Thoracic aorta (tissue), 2 donors: ENCODE measurements at regions not wholly inside any gene's neighbourhood (a gene's known extent, or its start where the extent isn't known, plus 50 kb on each side); places are given as distances from the start of the nearest gene placed in this dataset.

Experiments used
- ATAC-seq: fragments of 150-250 bp; one replicate; pipeline ENCODE4 v1.8.0; 2017; ENCODE audit warnings: low read depth; ENCODE audit not compliant: insufficient number of reproducible peaks, low FRiP score
- DNase-seq: peaks from one replicate; pipeline ENCODE4 v3.0.0-alpha.2; 2020; ENCODE audit warnings: low spot score
- H3K27ac ChIP-seq, 2 donors: fragments of 200-600 bp; sonication (generic); 1 replicate in 1 of 2; 2 replicates in 1 of 2; pipeline ENCODE4 v1.5.1; 2016; ENCODE audit warnings: mild to moderate bottlenecking in 2 of 2, moderate library complexity in 2 of 2
- H3K27me3 ChIP-seq: fragments of 200-600 bp; sonication (generic); replicated peaks from 2 replicates; pipeline ENCODE4 v1.6.0; 2016; ENCODE audit warnings: mild to moderate bottlenecking; ENCODE audit not compliant: insufficient read depth
- H3K36me3 ChIP-seq: fragments of 200-600 bp; sonication (generic); one replicate; pipeline ENCODE4 v1.5.1; 2016
- H3K4me1 ChIP-seq, 2 donors: fragments of 200-600 bp; sonication (generic); 1 replicate in 1 of 2; 2 replicates in 1 of 2; pipeline versions ENCODE4 v1.5.1 to v1.6.0; 2016; ENCODE audit warnings: low read depth in 2 of 2, mild to moderate bottlenecking in 1 of 2; ENCODE audit not compliant: control insufficient read depth in 1 of 2
- H3K4me3 ChIP-seq: fragments of 200-600 bp; sonication (generic); 2 replicates; pipeline ENCODE4 v1.5.1; 2016; ENCODE audit warnings: mild to moderate bottlenecking
- H3K9me3 ChIP-seq: fragments of 200-600 bp; sonication (generic); 2 replicates; pipeline ENCODE4 v1.5.1; 2016
- TF ChIP-seq, protein P1 (sequence below): fragments of 200-600 bp; sonication (generic); IDR thresholded peaks from one replicate; pipeline ENCODE4 v1.5.1; 2019; ENCODE audit warnings: antibody characterized with exemption

DNA sequence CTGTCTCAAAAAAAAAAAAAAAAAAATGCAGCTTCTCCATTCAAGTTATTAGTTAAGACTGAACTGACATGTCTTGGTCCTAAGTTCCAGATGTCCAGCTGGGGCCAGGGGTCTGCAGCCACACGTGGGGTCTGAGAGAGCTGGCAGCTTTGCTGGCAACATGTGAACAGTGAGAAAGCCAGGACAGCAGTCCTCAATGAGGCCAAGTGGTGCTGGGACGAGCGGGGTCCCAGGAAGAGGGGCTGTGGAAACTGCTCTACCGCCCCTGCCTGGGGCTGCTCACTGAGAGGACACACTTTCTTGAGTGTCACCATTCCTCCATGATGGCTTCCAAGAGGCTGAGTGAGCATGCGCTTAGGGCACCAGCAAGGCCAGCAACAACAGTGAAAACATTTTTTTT lies 100.7 kb upstream of the TAF1B start:
- H3K4me3 ChIP-seq: no peak overlapping the region
- H3K4me1 ChIP-seq: peaks cover 0 to 6% of the 10 kb centered on the region in 2 donors
- no peaks in the 10 kb centered on the region for H3K36me3 ChIP-seq
- DNase-seq (no peak), ATAC-seq (no peak)
- no peak overlapping the region for H3K27ac ChIP-seq
- H3K9me3 ChIP-seq: no peaks in the 10 kb centered on the region
- TF ChIP-seq, protein P1, sequence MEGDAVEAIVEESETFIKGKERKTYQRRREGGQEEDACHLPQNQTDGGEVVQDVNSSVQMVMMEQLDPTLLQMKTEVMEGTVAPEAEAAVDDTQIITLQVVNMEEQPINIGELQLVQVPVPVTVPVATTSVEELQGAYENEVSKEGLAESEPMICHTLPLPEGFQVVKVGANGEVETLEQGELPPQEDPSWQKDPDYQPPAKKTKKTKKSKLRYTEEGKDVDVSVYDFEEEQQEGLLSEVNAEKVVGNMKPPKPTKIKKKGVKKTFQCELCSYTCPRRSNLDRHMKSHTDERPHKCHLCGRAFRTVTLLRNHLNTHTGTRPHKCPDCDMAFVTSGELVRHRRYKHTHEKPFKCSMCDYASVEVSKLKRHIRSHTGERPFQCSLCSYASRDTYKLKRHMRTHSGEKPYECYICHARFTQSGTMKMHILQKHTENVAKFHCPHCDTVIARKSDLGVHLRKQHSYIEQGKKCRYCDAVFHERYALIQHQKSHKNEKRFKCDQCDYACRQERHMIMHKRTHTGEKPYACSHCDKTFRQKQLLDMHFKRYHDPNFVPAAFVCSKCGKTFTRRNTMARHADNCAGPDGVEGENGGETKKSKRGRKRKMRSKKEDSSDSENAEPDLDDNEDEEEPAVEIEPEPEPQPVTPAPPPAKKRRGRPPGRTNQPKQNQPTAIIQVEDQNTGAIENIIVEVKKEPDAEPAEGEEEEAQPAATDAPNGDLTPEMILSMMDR: no peak
- no peaks in the 10 kb centered on the region for H3K27me3 ChIP-seq

DNA sequence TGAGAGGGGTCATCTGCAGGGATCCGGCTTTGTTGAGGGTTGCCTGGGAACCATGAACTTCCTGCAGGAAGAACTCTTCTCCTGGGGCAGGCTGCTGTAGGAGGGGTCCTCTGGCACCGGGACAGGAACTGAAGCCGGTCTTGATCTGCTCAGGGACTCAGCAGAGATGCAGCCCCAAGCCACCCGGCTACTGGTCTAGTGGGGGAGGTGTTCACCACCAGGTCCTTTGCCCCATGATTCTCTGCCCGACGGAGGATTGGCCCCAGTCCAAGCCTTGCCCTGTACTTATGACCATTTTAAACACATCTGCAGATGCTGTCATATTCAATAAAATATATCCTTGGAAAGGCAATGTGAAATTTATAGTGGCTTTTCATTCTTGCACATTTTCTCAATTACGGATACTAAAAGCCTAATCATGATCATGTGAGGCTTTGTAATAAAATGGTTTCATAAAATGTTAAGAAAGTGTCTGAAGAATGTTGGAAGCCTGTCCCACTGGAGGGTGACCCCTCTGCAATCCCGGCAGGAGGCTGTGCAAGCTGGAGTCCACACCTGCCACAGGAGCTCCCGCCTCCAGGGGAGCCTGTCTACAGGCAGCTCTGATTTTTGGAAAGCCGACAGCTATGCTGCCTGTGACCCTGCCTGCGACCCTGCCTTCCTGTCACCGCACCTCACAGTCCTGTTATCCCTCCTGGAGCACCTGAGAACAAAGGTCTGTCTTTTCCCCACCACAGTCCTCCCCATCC lies 98.8 kb upstream of the TAF1B start:
- Histone ChIP-seq H3K27me3 (no peaks in the 10 kb centered on the region), H3K36me3 (no peaks in the 10 kb centered on the region), H3K9me3 (no peaks in the 10 kb centered on the region), H3K4me1 (no peaks in the 10 kb centered on the region), H3K27ac (no peak overlapping the region), H3K4me3 (no peak overlapping the region)
- DNase-seq (no peak), ATAC-seq (no peak)
- TF ChIP-seq, protein P1: no peak

DNA sequence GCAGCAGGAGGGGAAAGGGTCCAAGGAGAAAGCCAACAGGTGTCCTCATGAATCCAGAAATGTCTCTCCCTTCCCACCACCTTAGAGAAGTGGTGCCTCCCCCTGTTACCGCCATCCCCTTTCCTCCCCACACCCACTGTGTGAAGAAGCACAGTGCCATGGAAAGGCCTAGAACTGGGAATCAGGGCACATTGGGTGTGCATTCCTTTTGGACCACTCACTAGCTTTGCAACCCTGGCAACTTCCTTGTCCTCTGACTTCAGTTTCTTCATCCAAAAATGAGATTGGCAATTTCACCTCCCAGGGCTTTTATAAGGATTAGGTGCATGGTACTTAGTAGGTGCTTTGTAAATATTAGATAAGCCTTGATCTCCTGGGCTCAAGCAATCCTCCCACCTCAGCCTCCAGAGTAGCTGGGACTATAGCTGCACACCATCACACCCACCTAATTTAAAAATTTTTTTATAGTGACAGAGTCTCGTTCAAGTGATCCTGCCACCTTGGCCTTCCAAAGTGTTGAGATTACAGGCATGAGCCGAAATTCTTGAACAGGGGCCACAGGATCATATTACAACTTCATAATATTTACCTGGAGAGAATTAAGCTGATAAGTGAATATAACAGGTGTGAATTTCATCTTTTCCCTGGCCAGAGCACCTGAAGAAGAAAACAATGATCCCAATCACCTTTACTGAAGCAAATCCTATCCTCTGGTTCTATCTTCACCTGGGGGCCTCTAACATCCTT lies 97.9 kb upstream of the TAF1B start:
- DNase-seq: no peak
- no peaks in the 10 kb centered on the region for H3K36me3 ChIP-seq
- H3K27me3 ChIP-seq: no peaks in the 10 kb centered on the region
- no peak overlapping the region for H3K27ac ChIP-seq
- no peak overlapping the region for H3K4me3 ChIP-seq
- ATAC-seq: no peak
- TF ChIP-seq, protein P1: no peak
- no peaks in the 10 kb centered on the region for H3K4me1 ChIP-seq
- no peaks in the 10 kb centered on the region for H3K9me3 ChIP-seq

DNA sequence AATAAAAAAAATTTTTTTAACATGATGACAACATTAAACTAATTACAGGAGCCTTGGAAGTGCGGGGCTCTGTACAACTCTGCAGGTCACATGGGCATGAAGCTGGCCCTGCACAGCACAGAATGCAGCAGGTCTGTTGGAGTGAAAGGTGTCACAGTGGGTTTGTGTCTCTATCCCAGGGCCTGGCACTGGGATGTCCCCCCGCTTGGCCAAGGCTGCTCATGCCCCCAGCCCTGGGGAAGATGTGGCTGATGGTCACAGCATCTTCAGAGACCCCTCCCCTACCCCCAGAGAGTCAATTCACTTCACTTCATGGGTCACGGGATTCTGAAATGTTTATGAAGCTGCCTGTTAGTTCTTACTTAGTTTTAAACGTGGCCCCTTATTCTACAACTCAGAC lies 95.9 kb upstream of the TAF1B start:
- Histone ChIP-seq H3K27ac (no peak overlapping the region), H3K9me3 (no peaks in the 10 kb centered on the region), H3K36me3 (no peaks in the 10 kb centered on the region), H3K27me3 (no peaks in the 10 kb centered on the region), H3K4me1 (no peaks in the 10 kb centered on the region), H3K4me3 (no peak overlapping the region)
- no peak for DNase-seq
- TF ChIP-seq, protein P1: no peak
- ATAC-seq: no peak

DNA sequence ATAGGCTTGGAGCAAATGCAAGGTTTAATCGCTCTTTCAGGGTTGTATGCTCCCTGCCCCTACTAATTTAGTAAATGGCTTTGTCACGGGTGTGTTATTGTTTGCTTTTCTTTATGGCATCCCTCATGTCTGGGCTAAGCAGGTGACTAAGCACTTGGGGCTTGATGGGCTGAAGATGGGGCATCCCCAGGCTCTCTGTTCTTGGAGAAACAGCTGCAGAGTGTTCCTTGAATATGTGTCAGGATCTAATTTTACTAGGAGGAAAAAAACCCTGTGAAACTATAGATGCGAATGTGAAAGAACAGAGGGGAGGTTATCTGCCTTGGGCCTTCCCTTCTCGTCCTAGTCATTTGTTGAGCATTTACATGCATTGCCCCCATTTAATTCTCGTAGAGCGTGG lies 94.7 kb upstream of the TAF1B start:
- TF ChIP-seq, protein P1: no peak
- DNase-seq (no peak), ATAC-seq (no peak)
- Histone ChIP-seq H3K36me3 (no peaks in the 10 kb centered on the region), H3K27ac (no peak overlapping the region), H3K4me3 (no peak overlapping the region), H3K9me3 (no peaks in the 10 kb centered on the region), H3K27me3 (no peaks in the 10 kb centered on the region), H3K4me1 (peaks cover 4 to 11% of the 10 kb centered on the region in 2 donors)
